Putamen (tissue), 1 donor: ENCODE measurements at regions not wholly inside any gene's neighbourhood (a gene's known extent, or its start where the extent isn't known, plus 50 kb on each side); places are given as distances from the start of the nearest gene placed in this dataset.
"Not testable (repeated sequence)": the region's sequence is repeated elsewhere in the genome, so short reads cannot be mapped to it uniquely, and the experiment has no call there.

Experiments used
- DNase-seq: peaks from one replicate; pipeline ENCODE4 v3.0.0-alpha.2; 2016; ENCODE audit warnings: low spot score

DNA sequence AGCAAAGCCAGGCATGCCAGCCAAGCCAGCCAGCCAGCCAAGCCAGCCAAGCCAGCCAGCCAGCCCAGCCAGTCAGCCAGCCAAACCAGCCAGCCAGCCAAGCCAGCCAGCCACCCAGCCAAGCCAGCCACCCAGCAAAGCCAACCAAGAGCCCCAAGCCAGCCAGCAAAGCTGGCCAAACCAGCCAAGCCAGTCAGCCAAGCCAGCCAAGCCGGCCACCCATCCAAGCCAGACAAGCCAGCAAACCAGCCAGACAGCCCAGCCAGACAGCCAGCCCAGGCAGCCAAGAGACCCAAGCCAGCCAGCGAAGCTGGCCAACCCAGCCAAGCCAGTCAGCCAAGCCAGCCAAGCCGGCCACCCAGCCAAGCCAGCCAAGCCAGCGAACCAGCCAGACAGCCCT, 338.3 kb upstream of the PLGLB2 start:
- DNase-seq, result not testable (repeated sequence)

DNA sequence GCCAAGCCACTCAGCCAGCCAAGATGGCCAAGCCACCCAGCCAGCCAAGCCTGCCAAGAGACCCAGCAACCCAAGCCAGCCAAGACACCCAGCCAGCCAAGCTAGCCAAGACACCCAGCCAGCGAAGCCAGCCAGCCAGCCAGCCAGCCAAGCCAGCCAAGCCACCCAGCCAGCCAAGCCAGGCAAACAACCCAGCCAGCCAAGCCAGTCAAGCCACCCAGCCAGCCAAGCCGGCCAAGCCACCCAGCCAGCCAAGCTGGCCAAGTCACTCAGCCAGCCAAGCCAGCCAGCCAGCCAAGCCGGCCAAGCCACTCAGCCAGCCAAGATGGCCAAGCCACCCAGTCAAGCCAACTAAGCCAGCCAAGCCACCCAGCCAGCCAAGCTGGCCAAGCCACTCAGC, 337.5 kb upstream of the PLGLB2 start:
- DNase-seq, result not testable (repeated sequence)

DNA sequence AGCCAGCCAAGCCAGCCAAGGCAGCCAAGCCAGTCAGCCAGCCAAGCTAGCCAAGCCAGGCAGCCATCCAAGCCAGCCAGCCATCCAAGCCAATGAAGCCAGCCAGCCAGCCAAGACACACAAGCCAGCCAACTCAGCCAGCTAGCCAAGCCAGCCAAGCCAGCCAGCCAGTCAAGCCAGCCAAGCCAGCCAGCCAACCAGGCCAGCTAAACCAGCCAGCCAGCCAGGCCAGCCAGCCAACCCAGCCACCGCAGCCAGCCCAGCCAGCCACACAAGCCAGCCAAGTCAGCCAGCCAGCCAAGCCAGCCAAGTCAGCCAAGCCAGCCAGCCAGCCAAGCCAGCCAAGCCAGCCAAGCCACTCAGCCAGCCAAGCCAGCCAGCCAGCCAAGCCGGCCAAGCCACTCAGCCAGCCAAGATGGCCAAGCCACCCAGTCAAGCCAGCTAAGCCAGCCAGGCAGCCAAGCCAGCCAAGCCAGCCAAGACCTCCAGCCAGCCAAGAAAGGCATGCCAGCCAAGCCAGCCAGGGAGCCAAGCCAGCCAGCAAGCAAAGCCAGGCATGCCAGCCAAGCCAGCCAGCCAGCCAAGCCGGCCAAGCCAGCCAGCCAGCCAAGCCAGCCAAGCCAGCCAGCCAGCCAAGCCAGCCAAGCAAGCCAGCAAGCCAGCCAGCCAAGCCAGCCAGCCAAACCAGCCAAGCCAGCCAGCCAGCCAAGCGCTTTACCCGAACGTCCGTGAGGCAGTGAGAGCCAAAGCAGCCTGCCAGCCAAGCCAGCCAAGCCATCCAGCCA, 335.7 kb upstream of the PLGLB2 start:
- not testable (repeated sequence) for DNase-seq

DNA sequence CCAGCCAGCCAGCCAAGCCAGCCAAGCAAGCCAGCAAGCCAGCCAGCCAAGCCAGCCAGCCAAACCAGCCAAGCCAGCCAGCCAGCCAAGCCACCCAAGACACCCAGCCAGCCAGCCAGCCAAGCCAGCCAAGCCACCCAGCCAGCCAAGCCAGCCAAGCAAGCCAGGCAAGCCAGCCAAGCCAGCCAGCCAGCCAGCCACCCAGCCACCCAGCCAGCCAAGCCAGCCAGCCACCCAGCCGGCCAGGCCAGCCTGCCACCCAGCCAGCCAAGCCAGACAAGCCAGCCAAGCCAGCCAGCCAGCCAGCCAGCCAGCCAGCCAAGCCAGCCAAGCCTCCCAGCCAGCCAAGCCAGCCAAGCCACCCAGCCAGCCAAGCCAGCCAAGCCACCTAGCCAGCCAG, 333.6 kb upstream of the PLGLB2 start:
- DNase-seq, result not testable (repeated sequence)

DNA sequence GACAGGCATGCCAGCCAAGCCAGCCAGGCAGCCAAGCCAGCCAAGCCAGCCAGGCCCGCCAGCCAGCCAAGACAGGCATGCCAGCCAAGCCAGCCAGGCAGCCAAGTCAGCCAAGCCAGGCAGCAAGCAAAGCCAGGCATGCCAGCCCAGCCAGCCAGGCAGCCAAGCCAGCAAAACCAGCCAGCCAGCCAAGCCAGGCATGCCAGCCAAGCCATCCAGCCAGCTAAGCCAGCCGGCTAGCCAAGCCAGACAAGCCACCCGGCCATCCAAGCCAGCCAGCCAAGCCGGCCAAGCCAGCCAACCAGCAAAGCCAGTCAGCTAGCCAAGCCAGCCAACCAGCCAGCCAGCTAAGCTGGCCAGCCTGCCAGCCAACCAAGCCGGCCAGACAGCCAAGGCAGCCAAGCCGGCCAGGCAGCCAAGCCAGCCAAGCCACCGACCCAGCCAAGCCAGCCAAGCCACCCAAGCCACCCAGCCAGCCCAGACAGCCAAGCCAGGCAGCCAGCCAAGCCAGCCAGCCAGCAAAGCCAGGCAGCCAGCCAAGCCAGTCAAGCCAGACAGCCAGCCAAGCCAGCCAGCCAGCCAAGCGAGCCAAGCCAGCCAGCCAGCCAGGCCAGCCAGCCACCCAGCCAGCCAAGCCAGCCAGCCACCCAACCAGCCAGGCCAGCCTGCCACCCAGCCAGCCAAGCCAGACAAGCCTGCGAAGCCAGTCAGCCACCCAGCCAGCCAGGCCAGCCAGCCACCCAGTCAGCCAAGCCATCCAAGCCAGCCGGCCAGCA, 332.9 kb upstream of the PLGLB2 start:
- DNase-seq, result not testable (repeated sequence)

GRCh38 chr2:87415586-87416265, 332.2 kb upstream of the PLGLB2 start:
- not testable (repeated sequence) for DNase-seq

- not testable (repeated sequence) for DNase-seq
These were observed 331.7 kb upstream of the PLGLB2 start for GRCh38 chr2:87416266-87416592.

DNA sequence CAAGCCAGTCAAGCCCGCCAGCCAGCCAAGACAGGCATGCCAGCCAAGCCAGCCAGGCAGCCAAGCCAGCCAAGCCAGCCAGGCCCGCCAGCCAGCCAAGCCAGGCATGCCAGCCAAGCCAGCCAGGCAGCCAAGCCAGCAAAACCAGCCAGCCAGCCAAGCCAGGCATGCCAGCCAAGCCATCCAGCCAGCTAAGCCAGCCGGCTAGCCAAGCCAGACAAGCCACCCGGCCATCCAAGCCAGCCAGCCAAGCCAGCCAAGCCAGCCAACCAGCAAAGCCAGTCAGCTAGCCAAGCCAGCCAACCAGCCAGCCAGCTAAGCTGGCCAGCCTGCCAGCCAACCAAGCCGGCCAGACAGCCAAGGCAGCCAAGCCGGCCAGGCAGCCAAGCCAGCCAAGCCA, 330.7 kb upstream of the PLGLB2 start:
- not testable (repeated sequence) for DNase-seq

GRCh38 chr2:87417742-87418567, 329.9 kb upstream of the PLGLB2 start:
- DNase-seq, result not testable (repeated sequence)

GRCh38 chr2:87418823-87419822, 328.8 kb upstream of the PLGLB2 start:
- not testable (repeated sequence) for DNase-seq

DNA sequence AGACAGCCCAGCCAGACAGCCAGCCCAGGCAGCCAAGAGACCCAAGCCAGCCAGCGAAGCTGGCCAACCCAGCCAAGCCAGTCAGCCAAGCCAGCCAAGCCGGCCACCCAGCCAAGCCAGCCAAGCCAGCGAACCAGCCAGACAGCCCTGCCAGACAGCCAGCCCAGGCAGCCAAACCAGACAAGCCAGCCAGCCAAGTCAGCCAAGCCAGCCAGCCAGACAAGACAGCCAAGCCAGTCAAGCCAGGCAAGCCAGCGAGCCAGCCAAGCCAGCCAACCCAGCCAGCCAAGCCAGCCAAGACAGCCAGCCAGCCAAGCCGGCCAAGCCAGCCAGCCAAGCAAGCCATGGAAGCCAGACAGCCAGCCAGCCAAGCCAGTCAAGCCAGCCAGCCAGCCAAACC, 327.9 kb upstream of the PLGLB2 start:
- DNase-seq, result not testable (repeated sequence)

GRCh38 chr2:87420954-87421353, 326.9 kb upstream of the PLGLB2 start:
- not testable (repeated sequence) for DNase-seq

GRCh38 chr2:87423796-87424762, 323.8 kb upstream of the PLGLB2 start:
- DNase-seq, result not testable (repeated sequence)

DNA sequence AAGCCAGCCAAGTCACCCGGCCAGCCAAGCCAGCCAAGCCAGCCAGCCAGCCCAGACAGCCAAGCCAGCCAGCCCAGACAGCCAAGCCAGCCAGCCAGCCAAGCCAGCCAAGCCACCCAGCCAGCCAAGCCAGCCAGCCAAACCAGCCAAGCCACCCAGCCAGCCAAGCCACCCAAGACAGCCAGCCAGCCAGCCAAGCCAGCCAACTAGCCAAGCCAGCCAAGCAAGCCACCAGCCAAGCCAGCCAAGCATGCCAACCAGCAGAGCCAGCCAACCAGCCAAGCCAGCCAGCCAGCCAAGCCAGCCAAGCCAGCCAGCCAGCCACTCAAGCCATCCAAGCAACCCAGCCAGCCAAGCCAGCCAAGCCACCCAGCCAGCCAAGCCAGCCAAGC, 323.1 kb upstream of the PLGLB2 start:
- DNase-seq, result not testable (repeated sequence)

DNA sequence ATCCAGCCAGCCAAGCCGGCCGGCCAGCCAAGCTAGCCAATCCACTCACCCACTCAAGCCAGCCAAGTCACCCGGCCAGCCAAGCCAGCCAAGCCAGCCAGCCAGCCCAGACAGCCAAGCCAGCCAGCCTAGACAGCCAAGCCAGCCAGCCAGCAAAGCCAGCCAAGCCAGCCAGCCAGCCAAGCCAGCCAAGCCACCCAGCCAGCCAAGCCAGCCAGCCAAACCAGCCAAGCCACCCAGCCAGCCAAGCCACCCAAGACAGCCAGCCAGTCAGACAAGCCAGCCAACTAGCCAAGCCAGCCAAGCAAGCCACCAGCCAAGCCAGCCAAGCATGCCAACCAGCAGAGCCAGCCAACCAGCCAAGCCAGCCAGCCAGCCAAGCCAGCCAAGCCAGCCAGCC, 322.7 kb upstream of the PLGLB2 start:
- not testable (repeated sequence) for DNase-seq

DNA sequence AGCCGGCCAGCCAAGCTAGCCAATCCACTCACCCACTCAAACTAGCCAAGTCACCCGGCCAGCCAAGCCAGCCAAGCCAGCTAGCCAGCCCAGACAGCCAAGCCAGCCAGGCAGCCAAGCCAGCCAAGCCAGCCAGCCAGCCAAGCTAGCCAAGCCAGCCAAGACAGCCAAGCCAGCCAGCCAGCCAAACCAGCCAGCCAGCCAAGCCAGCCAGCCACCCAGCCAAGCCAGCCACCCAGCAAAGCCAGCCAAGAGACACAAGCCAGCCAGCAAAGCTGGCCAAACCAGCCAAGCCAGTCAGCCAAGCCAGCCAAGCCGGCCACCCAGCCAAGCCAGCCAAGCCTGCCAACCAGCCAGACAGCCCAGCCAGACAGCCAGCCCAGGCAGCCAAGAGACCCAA, 322.2 kb upstream of the PLGLB2 start:
- DNase-seq, result not testable (repeated sequence)

DNA sequence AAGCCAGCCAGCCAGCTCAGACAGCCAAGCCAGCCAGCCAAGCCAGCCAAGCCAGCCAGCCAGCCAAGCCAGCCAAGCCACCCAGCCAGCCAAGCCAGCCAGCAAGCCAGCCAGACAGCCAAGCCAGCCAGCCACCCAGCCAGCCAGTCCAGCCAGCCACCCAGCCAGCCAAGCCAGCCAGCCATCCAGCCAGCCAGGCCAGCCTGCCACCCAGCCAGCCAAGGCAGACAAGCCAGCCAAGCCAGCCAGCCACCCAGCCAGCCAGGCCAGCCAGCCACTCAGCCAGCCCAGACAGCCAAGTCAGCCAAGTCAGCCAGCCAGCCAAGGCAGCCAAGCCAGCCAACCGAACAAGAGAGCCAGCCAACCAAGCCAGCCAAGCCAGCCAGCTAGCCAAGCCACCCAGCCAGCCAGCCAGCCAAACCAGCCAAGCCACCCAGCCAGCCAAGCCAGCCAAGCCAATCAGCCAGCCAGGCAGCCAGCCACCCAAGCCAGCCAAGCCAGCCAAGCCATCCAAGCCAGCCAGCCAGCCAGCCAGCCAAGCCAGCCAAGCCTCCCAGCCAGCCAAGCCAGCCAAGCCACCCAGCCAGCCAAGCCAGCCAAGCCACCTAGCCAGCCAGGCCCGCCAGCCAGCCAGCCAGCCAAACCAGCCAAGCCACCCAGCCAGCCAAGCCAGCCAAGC, 319.3 kb upstream of the PLGLB2 start:
- not testable (repeated sequence) for DNase-seq

DNA sequence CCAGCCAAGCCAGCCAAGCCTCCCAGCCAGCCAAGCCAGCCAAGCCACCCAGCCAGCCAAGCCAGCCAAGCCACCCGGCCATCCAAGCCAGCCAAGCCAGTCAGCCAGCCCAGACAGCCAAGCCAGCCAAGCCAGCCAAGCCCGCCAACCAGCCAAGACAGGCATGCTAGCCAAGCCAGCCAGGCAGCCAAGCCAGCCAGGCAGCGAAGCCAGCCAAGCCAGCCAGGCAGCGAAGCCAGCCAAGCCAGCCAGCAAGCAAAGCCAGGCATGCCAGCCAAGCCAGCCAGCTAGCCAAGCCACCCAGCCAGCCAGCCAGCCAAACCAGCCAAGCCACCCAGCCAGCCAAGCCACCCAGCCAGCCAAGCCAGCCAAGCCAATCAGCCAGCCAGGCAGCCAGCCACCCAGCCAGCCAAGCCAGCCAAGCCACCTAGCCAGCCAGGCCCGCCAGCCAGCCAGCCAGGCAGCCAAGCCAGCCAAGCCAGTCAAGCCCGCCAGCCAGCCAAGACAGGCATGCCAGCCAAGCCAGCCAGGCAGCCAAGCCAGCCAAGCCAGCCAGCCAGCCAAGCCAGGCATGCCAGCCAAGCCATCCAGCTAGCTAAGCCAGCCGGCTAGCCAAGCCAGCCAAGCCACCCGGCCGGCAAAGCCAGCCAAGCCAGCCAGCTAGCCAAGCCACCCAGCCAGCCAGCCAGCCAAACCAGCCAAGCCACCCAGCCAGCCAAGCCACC, 318.5 kb upstream of the PLGLB2 start:
- DNase-seq, result not testable (repeated sequence)
